Activated CD8-positive, alpha-beta T cell treated with anti-CD3 and anti-CD28 coated beads, Interleukin-2, amount 10 ng/mL, durations not matched to agents 7 days and 5 days (primary cell): ENCODE measurements at regions not wholly inside any gene's neighbourhood (a gene's known extent, or its start where the extent isn't known, plus 50 kb on each side); places are given as distances from the start of the nearest gene placed in this dataset.

Experiments used
- ATAC-seq: fragments of 150-1000 bp; cut with Tn5 transposase; one replicate; pipeline ENCODE4 v1.10.0; 2021; ENCODE audit warnings: moderate library complexity
- CTCF ChIA-PET: fragments of 350-600 bp; sonication (Branson Sonifier 250); formaldehyde crosslinking; loops from one replicate; lab custom pipeline; 2021; ENCODE audit warnings: antibody characterized with exemption; lab: Charles Lee
- POLR2A ChIA-PET: fragments of 350-600 bp; sonication (Branson Sonifier 250); formaldehyde crosslinking; loops from one replicate; lab custom pipeline; 2021; ENCODE audit warnings: antibody characterized with exemption; lab: Charles Lee
- DNase-seq: peaks from one replicate; pipeline ENCODE4 v3.0.0-alpha.2; 2020
- H3K27ac Mint-ChIP-seq: one replicate; pipeline ENCODE4 v1.8.0; 2021; ENCODE audit warnings: mild to moderate bottlenecking, mixed read lengths
- H3K27me3 Mint-ChIP-seq: one replicate; pipeline ENCODE4 v1.8.0; 2021; ENCODE audit warnings: low read depth, mixed read lengths
- H3K36me3 Mint-ChIP-seq: one replicate; pipeline ENCODE4 v1.8.0; 2021; ENCODE audit warnings: low read depth, mixed read lengths
- H3K4me1 Mint-ChIP-seq: one replicate; pipeline ENCODE4 v1.8.0; 2021; ENCODE audit warnings: low read depth, mixed read lengths
- H3K4me3 Mint-ChIP-seq: one replicate; pipeline ENCODE4 v1.8.0; 2021; ENCODE audit warnings: mild to moderate bottlenecking, mixed read lengths
- H3K9me3 Mint-ChIP-seq: one replicate; pipeline ENCODE4 v1.8.0; 2022; ENCODE audit warnings: mixed read lengths; ENCODE audit not compliant: insufficient read depth

DNA sequence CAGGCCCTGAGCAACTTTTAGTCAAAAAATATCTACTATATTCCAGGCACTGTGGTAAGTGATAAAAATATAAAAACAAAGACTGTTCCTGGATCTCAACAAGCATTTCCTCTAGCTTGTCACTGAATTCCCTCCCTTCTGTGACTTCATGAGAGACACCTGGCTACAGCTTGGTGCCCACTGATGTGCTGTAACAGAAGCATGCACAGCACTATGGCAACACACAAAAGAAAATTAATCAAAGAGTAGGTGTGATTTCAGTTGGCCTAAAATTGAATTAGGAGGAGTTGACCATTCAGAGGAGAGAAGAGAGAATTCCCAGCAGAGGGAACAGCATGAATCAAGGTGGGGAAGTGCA, 158.9 kb upstream of the LPP start:
- H3K27ac Mint-ChIP-seq: peak overlapping the region; percentile 82
- ChIA-PET CTCF (interaction anchor here (1.3 to 4.0 kb wide), 5 partner anchors 20 to 255 kb away, joined by 3 to 32 read pairs (median 10); no protein-coding TSS in a partner anchor), POLR2A (interaction anchor here (0.7 to 6.8 kb wide), 2 partner anchors 159 to 250 kb away, joined by 3 to 52 read pairs; partner anchors contain the start of genes BCL6 and LPP)
- H3K9me3 Mint-ChIP-seq: no peaks in the 10 kb centered on the region
- peaks cover 42% of the 10 kb centered on the region for H3K36me3 Mint-ChIP-seq
- DNase-seq (no peak), ATAC-seq (no peak)
- no peak overlapping the region for H3K4me3 Mint-ChIP-seq
- no peaks in the 10 kb centered on the region for H3K27me3 Mint-ChIP-seq
- peaks cover 87% of the 10 kb centered on the region for H3K4me1 Mint-ChIP-seq

GRCh38 chr3:187995667-187996066, 158.3 kb upstream of the LPP start:
- Mint-ChIP-seq H3K27me3 (no peaks in the 10 kb centered on the region), H3K9me3 (no peaks in the 10 kb centered on the region), H3K4me3 (no peak overlapping the region), H3K27ac (no peak overlapping the region), H3K36me3 (peaks cover 44% of the 10 kb centered on the region), H3K4me1 (peaks cover 90% of the 10 kb centered on the region)
- ChIA-PET CTCF (interaction anchor here (0.9 to 4.0 kb wide), 10 partner anchors 9 to 256 kb away, joined by 3 to 32 read pairs (median 4); no protein-coding TSS in a partner anchor), POLR2A (interaction anchor here (0.7 to 6.8 kb wide), 3 partner anchors 158 to 250 kb away, joined by 3 to 52 read pairs (median 4); partner anchors contain the start of genes BCL6 and LPP)
- DNase-seq: no peak
- no peak for ATAC-seq

GRCh38 chr3:187996609-187997008, 157.3 kb upstream of the LPP start:
- H3K9me3 Mint-ChIP-seq: no peaks in the 10 kb centered on the region
- ATAC-seq (no peak), DNase-seq (no peak)
- no peaks in the 10 kb centered on the region for H3K27me3 Mint-ChIP-seq
- ChIA-PET POLR2A (interaction anchor here (1.4 to 6.8 kb wide), 3 partner anchors 22 to 251 kb away, joined by 4 to 52 read pairs (median 6); partner anchors contain the start of gene BCL6), CTCF (interaction anchor here (1.3 to 4.0 kb wide), 9 partner anchors 10 to 257 kb away, joined by 3 to 32 read pairs (median 6); partner anchors contain the start of gene BCL6)
- no peak overlapping the region for H3K27ac Mint-ChIP-seq
- no peak overlapping the region for H3K4me3 Mint-ChIP-seq
- peaks cover 93% of the 10 kb centered on the region for H3K4me1 Mint-ChIP-seq
- H3K36me3 Mint-ChIP-seq: peaks cover 44% of the 10 kb centered on the region

GRCh38 chr3:187997490-187997889, 156.5 kb upstream of the LPP start:
- ChIA-PET CTCF (interaction anchor here (1.0 to 4.0 kb wide), 7 partner anchors 11 to 1044 kb away, joined by 3 to 32 read pairs (median 6); partner anchors contain the start of gene BCL6), POLR2A (interaction anchor here (2.1 to 6.8 kb wide), 2 partner anchors 23 to 252 kb away, joined by 6 to 52 read pairs; partner anchors contain the start of gene BCL6)
- Mint-ChIP-seq H3K27ac (peak overlapping the region; percentile 21), H3K4me3 (no peak overlapping the region), H3K36me3 (peaks cover 43% of the 10 kb centered on the region), H3K9me3 (no peaks in the 10 kb centered on the region), H3K4me1 (peaks cover 97% of the 10 kb centered on the region), H3K27me3 (no peaks in the 10 kb centered on the region)
- DNase-seq (no peak), ATAC-seq (no peak)

- no peaks in the 10 kb centered on the region for H3K27me3 Mint-ChIP-seq
- H3K36me3 Mint-ChIP-seq: peaks cover 38% of the 10 kb centered on the region
- POLR2A ChIA-PET: interaction anchor here (0.9 to 6.8 kb wide), 3 partner anchors 23 to 253 kb away, joined by 5 to 52 read pairs (median 6); partner anchors contain the start of gene BCL6
- H3K4me3 Mint-ChIP-seq: no peak overlapping the region
- CTCF ChIA-PET: interaction anchor here (0.7 to 4.0 kb wide), 6 partner anchors 23 to 1044 kb away, joined by 3 to 32 read pairs (median 3); no protein-coding TSS in a partner anchor
- H3K9me3 Mint-ChIP-seq: peaks cover 3% of the 10 kb centered on the region
- H3K27ac Mint-ChIP-seq: no peak overlapping the region
- DNase-seq: no peak
- no peak for ATAC-seq
- peaks cover 97% of the 10 kb centered on the region for H3K4me1 Mint-ChIP-seq
These were observed 155.9 kb upstream of the LPP start for GRCh38 chr3:187997946-187998561.

GRCh38 chr3:187998611-187999010, 155.3 kb upstream of the LPP start:
- ChIA-PET POLR2A (interaction anchor here (0.9 to 2.1 kb wide), 2 partner anchors 24 to 251 kb away, joined by 5 to 6 read pairs; no protein-coding TSS in a partner anchor), CTCF (interaction anchor here (0.7 to 2.6 kb wide), 5 partner anchors 61 to 1043 kb away, joined by 3 to 8 read pairs (median 3); no protein-coding TSS in a partner anchor)
- peak overlapping the region; percentile 16 for H3K27ac Mint-ChIP-seq

GRCh38 chr3:187999821-188000220, 154.1 kb upstream of the LPP start:
- ChIA-PET CTCF (interaction anchor here (0.7 to 2.6 kb wide), 15 partner anchors 9 to 1041 kb away, joined by 3 to 24 read pairs (median 5); partner anchors contain the start of gene BCL6), POLR2A (interaction anchor here (0.5 to 2.6 kb wide), 14 partner anchors 9 to 261 kb away, joined by 3 to 40 read pairs (median 4); partner anchors contain the start of genes BCL6 and LPP)
- peak; percentile 92 for ATAC-seq
- DNase-seq: peak; percentile 84
- Mint-ChIP-seq H3K36me3 (peaks cover 30% of the 10 kb centered on the region), H3K4me1 (peaks cover 94% of the 10 kb centered on the region), H3K27me3 (no peaks in the 10 kb centered on the region), H3K4me3 (peak overlapping the region; percentile 76), H3K27ac (peak overlapping the region; percentile 94), H3K9me3 (peaks cover 3% of the 10 kb centered on the region)

More at GRCh38 chr3:187998611-187999010, 155.3 kb upstream of the LPP start:
- Mint-ChIP-seq H3K4me1 (peaks cover 99% of the 10 kb centered on the region), H3K27me3 (no peaks in the 10 kb centered on the region), H3K9me3 (peaks cover 3% of the 10 kb centered on the region), H3K4me3 (no peak overlapping the region), H3K36me3 (peaks cover 36% of the 10 kb centered on the region)
- ATAC-seq (no peak), DNase-seq (no peak)

- peaks cover 26% of the 10 kb centered on the region for H3K36me3 Mint-ChIP-seq
- peaks cover 3% of the 10 kb centered on the region for H3K9me3 Mint-ChIP-seq
- DNase-seq (peak; percentile 43), ATAC-seq (peak; percentile 54)
- no peaks in the 10 kb centered on the region for H3K27me3 Mint-ChIP-seq
- ChIA-PET CTCF (interaction anchor here (0.7 to 2.6 kb wide), 14 partner anchors 9 to 1041 kb away, joined by 3 to 24 read pairs (median 5); partner anchors contain the start of gene BCL6), POLR2A (interaction anchor here (0.5 to 2.6 kb wide), 10 partner anchors 8 to 261 kb away, joined by 3 to 40 read pairs (median 4); partner anchors contain the start of genes BCL6 and LPP)
- peak overlapping the region; percentile 94 for H3K27ac Mint-ChIP-seq
- peak overlapping the region; percentile 76 for H3K4me3 Mint-ChIP-seq
- peaks cover 88% of the 10 kb centered on the region for H3K4me1 Mint-ChIP-seq
These were observed 153.5 kb upstream of the LPP start for GRCh38 chr3:188000361-188000861.

DNA sequence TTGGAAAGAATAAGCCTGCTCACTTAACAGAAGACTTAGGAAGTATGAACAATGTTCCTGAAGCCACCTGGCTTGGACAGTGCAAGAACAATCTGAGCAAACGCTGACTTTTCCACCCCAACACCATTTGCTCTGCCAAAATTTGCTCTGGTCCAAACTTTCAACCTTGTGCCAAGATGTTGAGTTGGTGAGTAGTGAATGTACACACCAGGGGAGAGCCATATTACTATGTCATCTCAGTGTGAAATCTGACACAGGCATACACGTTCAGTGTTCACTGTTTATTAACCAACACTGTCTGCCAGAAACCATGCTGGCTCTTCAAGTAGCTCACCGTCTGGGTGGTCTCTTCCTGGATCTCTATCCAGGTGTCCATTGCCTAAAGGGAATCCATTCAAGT, 152.9 kb upstream of the LPP start:
- ChIA-PET CTCF (interaction anchor here (0.8 to 2.6 kb wide), 7 partner anchors 50 to 261 kb away, joined by 3 to 24 read pairs (median 6); partner anchors contain the start of gene BCL6), POLR2A (interaction anchor here (1.8 to 2.6 kb wide), 3 partner anchors 153 to 257 kb away, joined by 5 to 40 read pairs (median 13); partner anchors contain the start of genes BCL6 and LPP)
- no peak overlapping the region for H3K4me3 Mint-ChIP-seq
- H3K27me3 Mint-ChIP-seq: no peaks in the 10 kb centered on the region
- no peak for DNase-seq
- H3K36me3 Mint-ChIP-seq: peaks cover 23% of the 10 kb centered on the region
- no peak for ATAC-seq
- H3K4me1 Mint-ChIP-seq: peaks cover 82% of the 10 kb centered on the region
- H3K9me3 Mint-ChIP-seq: peaks cover 3% of the 10 kb centered on the region
- peak overlapping the region; percentile 94 for H3K27ac Mint-ChIP-seq

DNA sequence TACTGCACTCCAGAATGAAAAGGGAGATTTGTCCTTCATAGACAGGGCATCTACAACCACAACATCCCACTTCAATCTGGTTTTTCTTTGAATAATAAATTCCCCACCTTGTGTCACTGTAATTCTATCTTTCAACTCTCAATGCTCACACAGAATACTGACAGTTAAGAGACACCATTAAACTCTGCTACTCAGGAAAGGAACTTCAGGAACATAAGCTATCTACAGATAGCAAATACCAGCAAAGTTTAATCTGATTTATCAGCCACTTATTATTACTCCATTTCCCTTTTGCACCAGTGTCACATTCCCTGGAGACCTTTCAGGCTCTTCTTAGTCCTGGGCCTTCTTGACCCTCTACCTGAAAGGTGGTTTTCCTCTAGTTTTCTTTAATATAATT, 152.0 kb upstream of the LPP start:
- DNase-seq (no peak), ATAC-seq (no peak)
- Mint-ChIP-seq H3K9me3 (peaks cover 3% of the 10 kb centered on the region), H3K4me1 (peaks cover 82% of the 10 kb centered on the region), H3K36me3 (peaks cover 17% of the 10 kb centered on the region), H3K27ac (peak overlapping the region; percentile 19), H3K4me3 (no peak overlapping the region), H3K27me3 (no peaks in the 10 kb centered on the region)
- ChIA-PET POLR2A (interaction anchor here (0.6 kb wide), 1 partner anchor 28 kb away, joined by 3 read pairs; no protein-coding TSS in a partner anchor), CTCF (interaction anchor here (0.8 to 1.6 kb wide), 4 partner anchors 45 to 259 kb away, joined by 3 to 4 read pairs (median 3); no protein-coding TSS in a partner anchor)

DNA sequence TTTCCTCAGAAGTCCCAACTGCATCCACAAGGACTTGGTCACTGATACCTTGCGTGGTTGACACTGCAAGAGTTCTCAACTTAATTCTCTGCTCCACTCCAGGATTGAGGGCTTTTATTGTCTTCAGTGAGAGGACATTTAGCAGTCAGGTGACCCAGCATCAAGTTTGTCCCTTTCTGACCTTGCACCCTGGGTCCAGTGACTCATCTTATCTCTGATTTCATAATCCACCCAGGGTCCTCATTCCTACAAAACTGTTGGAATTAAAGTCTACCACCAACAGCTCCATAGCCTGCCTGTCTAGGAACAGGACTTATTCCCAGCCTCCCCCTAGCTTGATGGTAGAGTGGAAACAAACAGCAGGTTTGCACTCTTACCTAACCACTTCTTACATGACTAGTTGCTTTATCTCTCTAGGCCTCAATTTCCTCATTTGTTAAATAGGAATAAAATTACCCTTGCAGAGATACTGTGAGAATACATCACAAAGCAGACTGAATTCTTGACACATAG, 151.3 kb upstream of the LPP start:
- POLR2A ChIA-PET: no interaction called here
- H3K9me3 Mint-ChIP-seq: peaks cover 3% of the 10 kb centered on the region
- peaks cover 17% of the 10 kb centered on the region for H3K36me3 Mint-ChIP-seq
- H3K4me1 Mint-ChIP-seq: peaks cover 77% of the 10 kb centered on the region
- CTCF ChIA-PET: interaction anchor here (1.0 to 1.6 kb wide), 3 partner anchors 44 to 255 kb away, joined by 3 to 5 read pairs (median 4); no protein-coding TSS in a partner anchor
- no peak overlapping the region for H3K4me3 Mint-ChIP-seq
- H3K27ac Mint-ChIP-seq: no peak overlapping the region
- DNase-seq (no peak), ATAC-seq (no peak)
- no peaks in the 10 kb centered on the region for H3K27me3 Mint-ChIP-seq
